Testis (tissue), 2 donors: ENCODE measurements at regions not wholly inside any gene's neighbourhood (a gene's known extent, or its start where the extent isn't known, plus 50 kb on each side); places are given as distances from the start of the nearest gene placed in this dataset.
A peak's percentile ranks its signal among the peaks of the same experiment; 100 is the strongest.
"Not testable (repeated sequence)": the region's sequence is repeated elsewhere in the genome, so short reads cannot be mapped to it uniquely, and the experiment has no call there.

Experiments
- DNase-seq: peaks from one replicate; pipeline ENCODE4 v3.0.0-alpha.2; 2019
- H3K27ac ChIP-seq, 2 donors: fragments of 200-600 bp; sonication (generic); one replicate each; pipeline ENCODE4 v1.5.1; 2019
- H3K27me3 ChIP-seq: fragments of 200-600 bp; sonication (generic); one replicate; pipeline ENCODE4 v1.5.1; 2019
- H3K36me3 ChIP-seq: fragments of 200-600 bp; sonication (generic); one replicate; pipeline ENCODE4 v1.5.1; 2017; ENCODE audit warnings: low read depth; ENCODE audit errors: missing control alignments
- H3K4me1 ChIP-seq: fragments of 200-600 bp; sonication (generic); one replicate; pipeline ENCODE4 v1.5.1; 2019
- H3K4me3 ChIP-seq, 2 donors: fragments of 200-600 bp; sonication (generic); one replicate each; pipeline ENCODE4 v1.5.1; 2017 to 2019
- H3K9me3 ChIP-seq: fragments of 200-600 bp; sonication (generic); one replicate; pipeline ENCODE4 v1.5.1; 2017
- POLR2A ChIP-seq: fragments of 450-650 bp; IDR thresholded peaks from one replicate; pipeline ENCODE4 v1.6.1; 2017; ENCODE audit warnings: antibody characterized with exemption, mild to moderate bottlenecking, moderate library complexity
- WGBS, 2 donors: methylation state at CpG; one replicate each; pipeline ENCODE4 v1.1.5; 2018; 5-methylcytosine and 5-hydroxymethylcytosine counted together
- intact Hi-C: fragments of 100-400 bp; cut with DNase I; formaldehyde crosslinking; loops from one replicate; pipeline ENCODE4 v1.15.1; 2023; ENCODE audit warnings: low total_unique reads
- TF ChIP-seq, protein P1 (sequence below), 3 experiments: fragments of 450-650 bp in 2 of 3; fragments of 200-600 bp in 1 of 3; sonication (generic) in 1 of 3; IDR thresholded peaks; one replicate each; pipeline ENCODE4 v1.5.1; 2016 to 2019; ENCODE audit warnings: antibody characterized with exemption in 3 of 3, mild to moderate bottlenecking in 2 of 3, moderate library complexity in 1 of 3

DNA sequence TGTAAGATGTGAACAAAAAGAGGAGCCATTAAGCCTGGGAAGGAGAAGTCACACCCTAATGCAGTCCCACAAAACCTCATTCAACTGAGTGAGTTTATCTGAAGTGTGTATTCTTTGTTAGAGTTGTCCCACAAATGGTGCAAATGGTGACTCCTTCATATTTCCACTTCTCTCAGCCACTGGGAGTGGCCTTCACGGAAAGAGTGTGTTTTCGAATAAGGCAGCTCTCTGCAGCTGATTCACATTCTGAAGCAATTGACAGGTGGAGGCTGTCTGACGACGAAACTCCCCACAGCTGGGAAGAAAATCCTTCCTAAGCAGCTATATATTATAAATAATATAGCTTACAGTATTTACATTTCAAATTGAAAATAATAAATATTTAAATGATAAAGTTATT lies 318.8 kb upstream of the TMEFF2 start:
- Histone ChIP-seq H3K27ac (no peak overlapping the region), H3K4me3 (no peak overlapping the region), H3K27me3 (no peaks in the 10 kb centered on the region), H3K36me3 (no peaks in the 10 kb centered on the region), H3K4me1 (no peaks in the 10 kb centered on the region), H3K9me3 (no peaks in the 10 kb centered on the region)
- 84 to 85% methylated on average over 4 of the region's 4 CpGs for WGBS, 2 donors
- TF ChIP-seq, protein P1, sequence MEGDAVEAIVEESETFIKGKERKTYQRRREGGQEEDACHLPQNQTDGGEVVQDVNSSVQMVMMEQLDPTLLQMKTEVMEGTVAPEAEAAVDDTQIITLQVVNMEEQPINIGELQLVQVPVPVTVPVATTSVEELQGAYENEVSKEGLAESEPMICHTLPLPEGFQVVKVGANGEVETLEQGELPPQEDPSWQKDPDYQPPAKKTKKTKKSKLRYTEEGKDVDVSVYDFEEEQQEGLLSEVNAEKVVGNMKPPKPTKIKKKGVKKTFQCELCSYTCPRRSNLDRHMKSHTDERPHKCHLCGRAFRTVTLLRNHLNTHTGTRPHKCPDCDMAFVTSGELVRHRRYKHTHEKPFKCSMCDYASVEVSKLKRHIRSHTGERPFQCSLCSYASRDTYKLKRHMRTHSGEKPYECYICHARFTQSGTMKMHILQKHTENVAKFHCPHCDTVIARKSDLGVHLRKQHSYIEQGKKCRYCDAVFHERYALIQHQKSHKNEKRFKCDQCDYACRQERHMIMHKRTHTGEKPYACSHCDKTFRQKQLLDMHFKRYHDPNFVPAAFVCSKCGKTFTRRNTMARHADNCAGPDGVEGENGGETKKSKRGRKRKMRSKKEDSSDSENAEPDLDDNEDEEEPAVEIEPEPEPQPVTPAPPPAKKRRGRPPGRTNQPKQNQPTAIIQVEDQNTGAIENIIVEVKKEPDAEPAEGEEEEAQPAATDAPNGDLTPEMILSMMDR (IDR thresholded peaks at IDR 0.05) = no peak
- no peak for TF ChIP-seq POLR2A
- intact Hi-C loops = no loop called here
- no peak for DNase-seq

DNA sequence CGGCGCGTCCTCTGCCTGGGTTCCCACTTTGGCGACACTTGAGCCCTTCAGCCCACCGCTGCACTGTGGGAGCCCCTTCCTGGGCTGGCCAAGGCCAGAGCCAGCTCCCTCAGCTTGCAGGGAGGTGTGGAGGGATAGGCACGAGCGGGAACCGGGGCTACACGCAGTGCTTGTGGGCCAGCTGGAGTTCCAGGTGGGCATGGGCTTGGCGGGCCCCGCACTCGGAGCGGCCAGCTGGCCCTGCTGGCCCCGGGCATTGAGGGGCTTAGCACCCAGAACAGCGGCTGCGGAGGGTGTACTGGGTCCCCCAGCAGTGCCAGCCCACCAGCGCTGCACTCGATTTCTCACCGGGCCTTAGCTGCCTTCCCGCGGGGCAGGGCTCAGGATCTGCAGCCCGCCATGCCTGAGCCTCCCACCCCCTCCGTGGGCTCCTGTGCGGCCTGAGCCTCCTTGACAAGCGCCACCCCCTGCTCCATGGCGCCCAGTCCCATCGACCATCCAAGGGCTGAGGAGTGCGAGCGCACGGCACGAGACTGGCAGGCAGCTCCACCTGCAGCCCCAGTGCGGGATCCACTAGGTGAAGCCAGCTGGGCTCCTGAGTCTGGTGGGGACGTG lies 313.2 kb upstream of the TMEFF2 start:
- H3K4me1 ChIP-seq, H3K9me3 ChIP-seq, intact Hi-C loops, H3K4me3 ChIP-seq, H3K27ac ChIP-seq, H3K36me3 ChIP-seq, H3K27me3 ChIP-seq, DNase-seq: not testable (repeated sequence)
- WGBS, 2 donors = 93 to 100% methylated on average over 9 to 33 of the region's 33 CpGs

DNA sequence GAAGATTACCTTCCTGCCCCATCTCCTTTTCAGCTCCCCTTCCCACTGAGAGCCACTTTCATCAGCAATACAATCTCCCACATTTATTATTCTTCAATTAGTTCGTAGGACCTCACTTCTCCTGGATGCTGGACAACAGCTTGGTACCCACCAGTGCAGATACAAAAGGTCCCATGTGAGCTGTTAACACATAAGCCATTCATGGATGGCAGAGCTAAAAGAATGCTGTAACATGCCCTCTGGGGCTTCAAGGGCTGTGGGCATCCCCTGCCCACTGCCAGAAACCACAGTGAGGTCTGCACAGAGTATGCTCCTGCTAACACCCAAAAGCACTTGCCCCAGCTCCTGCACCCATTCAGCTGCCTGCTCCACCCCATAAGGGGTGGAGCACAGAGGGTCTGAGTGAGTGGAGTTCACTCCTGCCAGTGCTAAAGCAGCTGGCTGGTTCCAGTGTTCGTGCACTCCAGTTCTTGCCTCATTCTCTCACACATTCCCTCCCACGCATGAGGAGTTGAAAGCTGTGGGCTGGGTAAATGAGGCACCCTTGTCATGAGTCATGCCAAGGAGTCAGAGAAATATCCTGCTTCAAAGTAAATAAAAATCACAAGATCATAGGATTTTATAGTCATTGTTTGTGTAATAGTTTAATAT lies 305.9 kb upstream of the TMEFF2 start:
- Histone ChIP-seq H3K36me3 (no peaks in the 10 kb centered on the region), H3K9me3 (no peaks in the 10 kb centered on the region), H3K27ac (no peak overlapping the region), H3K4me3 (no peak overlapping the region), H3K27me3 (no peaks in the 10 kb centered on the region), H3K4me1 (no peaks in the 10 kb centered on the region)
- intact Hi-C loops = no loop called here
- TF ChIP-seq, protein P1 (IDR thresholded peaks at IDR 0.05) = no peak
- no peak for TF ChIP-seq POLR2A
- no peak for DNase-seq
- WGBS, 2 donors = 55 to 58% methylated on average over 3 of the region's 3 CpGs

DNA sequence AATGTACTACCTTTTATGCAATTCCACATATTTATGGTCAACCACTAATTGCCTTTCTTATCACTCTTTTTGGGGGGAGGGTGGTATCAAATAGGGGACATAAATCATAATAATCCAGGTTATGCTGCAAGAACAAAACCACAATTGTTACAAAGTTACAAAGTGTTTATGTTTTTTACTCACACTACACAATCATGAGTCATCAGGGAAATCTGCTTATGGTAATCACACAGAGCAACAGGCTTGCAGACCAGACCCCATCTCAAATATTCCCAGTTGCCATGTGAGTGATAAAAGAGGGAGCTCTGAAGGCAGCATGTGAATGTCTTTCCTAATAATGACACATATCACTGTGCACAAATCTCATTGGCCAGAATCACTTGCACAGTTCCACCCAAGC lies 304.7 kb upstream of the TMEFF2 start:
- no peak overlapping the region for H3K4me3 ChIP-seq

DNA sequence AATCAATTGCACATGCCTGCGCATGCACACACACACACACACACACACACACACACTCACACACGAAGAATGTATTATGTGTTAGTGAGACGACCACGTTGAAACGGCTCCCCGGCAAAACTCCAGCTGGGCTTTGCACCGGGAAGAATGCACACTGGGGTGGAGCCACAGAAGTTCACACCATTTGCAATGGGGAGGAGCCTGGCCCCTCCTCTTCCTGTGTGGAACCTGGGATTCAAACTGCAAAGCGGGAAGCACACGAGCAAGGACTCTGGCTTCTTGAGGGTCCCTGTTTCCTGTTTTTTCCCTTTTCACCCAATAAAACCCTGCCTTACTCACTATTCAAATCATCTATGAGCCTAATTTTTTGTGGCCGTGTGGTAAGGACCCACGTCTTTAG lies 304.0 kb upstream of the TMEFF2 start:
- Histone ChIP-seq H3K4me1 (no peaks in the 10 kb centered on the region), H3K9me3 (no peaks in the 10 kb centered on the region), H3K27ac (no peak overlapping the region), H3K36me3 (no peaks in the 10 kb centered on the region), H3K27me3 (no peaks in the 10 kb centered on the region), H3K4me3 (no peak overlapping the region)
- intact Hi-C loops = no loop called here
- 66 to 74% methylated on average over 7 to 11 of the region's 11 CpGs for WGBS, 2 donors
- peak; percentile 15 for DNase-seq
- TF ChIP-seq POLR2A = no peak

More for the DNA sequence above, 304.7 kb upstream of the TMEFF2 start:
- TF ChIP-seq, protein P1 (IDR thresholded peaks at IDR 0.05) = no peak
- no peak for TF ChIP-seq POLR2A
- Histone ChIP-seq H3K36me3 (no peaks in the 10 kb centered on the region), H3K4me1 (no peaks in the 10 kb centered on the region), H3K27me3 (no peaks in the 10 kb centered on the region), H3K27ac (no peak overlapping the region), H3K9me3 (no peaks in the 10 kb centered on the region)
- intact Hi-C loops = no loop called here
- DNase-seq = no peak

DNA sequence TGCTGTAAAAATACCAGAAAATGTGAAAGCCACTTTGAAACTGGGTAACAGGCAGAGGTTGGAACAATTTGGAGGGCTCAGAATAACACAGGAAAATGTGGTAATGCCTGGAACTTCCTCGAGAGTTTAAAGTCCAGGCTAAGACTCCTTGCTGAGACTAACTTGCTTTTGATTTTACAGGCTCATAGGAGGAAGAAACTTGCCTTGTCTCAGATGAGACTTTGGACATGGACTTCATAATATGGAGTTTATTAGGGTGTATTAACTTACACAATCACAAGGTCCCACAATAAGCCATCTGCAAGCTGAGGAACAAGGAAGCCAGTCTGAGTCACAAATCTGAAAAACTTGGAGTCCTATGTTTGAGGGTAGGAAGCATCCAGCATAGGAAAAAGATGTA lies 293.4 kb upstream of the TMEFF2 start:
- H3K27me3 ChIP-seq, H3K4me1 ChIP-seq, intact Hi-C loops, DNase-seq, H3K27ac ChIP-seq, H3K4me3 ChIP-seq, H3K36me3 ChIP-seq, H3K9me3 ChIP-seq: not testable (repeated sequence)
- 59 to 63% methylated on average over 1 of the region's 1 CpG for WGBS, 2 donors
